GM21717 (cell line): ENCODE measurements at regions not wholly inside any gene's neighbourhood (a gene's known extent, or its start where the extent isn't known, plus 50 kb on each side); places are given as distances from the start of the nearest gene placed in this dataset.
"Not testable (repeated sequence)": the region's sequence is repeated elsewhere in the genome, so short reads cannot be mapped to it uniquely, and the experiment has no call there.

ENCODE experiments used
- ATAC-seq: cut with Tn5 transposase; IDR thresholded peaks from one replicate; pipeline ENCODE4 v1.9.1; 2021; ENCODE audit warnings: mild to moderate bottlenecking, moderate library complexity; ENCODE audit not compliant: unreplicated experiment

GRCh38 chr3:174442302-174442682 lies 416.8 kb upstream of the NAALADL2 start:
- ATAC-seq: no peak

GRCh38 chr3:174444391-174444790 lies 414.7 kb upstream of the NAALADL2 start:
- ATAC-seq: no peak

GRCh38 chr3:174457758-174458157 lies 401.4 kb upstream of the NAALADL2 start:
- ATAC-seq: no peak

GRCh38 chr3:174460831-174461230 lies 398.3 kb upstream of the NAALADL2 start:
- no peak for ATAC-seq

GRCh38 chr3:174462916-174463315 lies 396.2 kb upstream of the NAALADL2 start:
- ATAC-seq: no peak

- ATAC-seq: no peak
Observed at GRCh38 chr3:174465177-174465576, 394.0 kb upstream of the NAALADL2 start.

- ATAC-seq: no peak
Observed at GRCh38 chr3:174466471-174467054, 392.6 kb upstream of the NAALADL2 start.

GRCh38 chr3:174477491-174477890 lies 381.6 kb upstream of the NAALADL2 start:
- no peak for ATAC-seq

GRCh38 chr3:174480767-174481166 lies 378.4 kb upstream of the NAALADL2 start:
- ATAC-seq: no peak

GRCh38 chr3:174482541-174482940 lies 376.6 kb upstream of the NAALADL2 start:
- ATAC-seq: no peak

GRCh38 chr3:174483254-174483653 lies 375.9 kb upstream of the NAALADL2 start:
- no peak for ATAC-seq

GRCh38 chr3:174483856-174484255 lies 375.3 kb upstream of the NAALADL2 start:
- ATAC-seq: not testable (repeated sequence)

GRCh38 chr3:174488527-174488926 lies 370.6 kb upstream of the NAALADL2 start:
- ATAC-seq: no peak

- no peak for ATAC-seq
Observed at GRCh38 chr3:174495311-174495710, 363.8 kb upstream of the NAALADL2 start.

- ATAC-seq: no peak
Observed at GRCh38 chr3:174495928-174496327, 363.2 kb upstream of the NAALADL2 start.

- ATAC-seq: no peak
Observed at GRCh38 chr3:174498638-174499037, 360.5 kb upstream of the NAALADL2 start.

- no peak for ATAC-seq
Observed at GRCh38 chr3:174505266-174505665, 353.9 kb upstream of the NAALADL2 start.

GRCh38 chr3:174524203-174524602 lies 334.9 kb upstream of the NAALADL2 start:
- ATAC-seq: no peak

- no peak for ATAC-seq
Observed at GRCh38 chr3:174529298-174529697, 329.8 kb upstream of the NAALADL2 start.

GRCh38 chr3:174531262-174531982 lies 327.7 kb upstream of the NAALADL2 start:
- no peak for ATAC-seq

GRCh38 chr3:174532216-174532615 lies 326.9 kb upstream of the NAALADL2 start:
- no peak for ATAC-seq

GRCh38 chr3:174532776-174533175 lies 326.4 kb upstream of the NAALADL2 start:
- no peak for ATAC-seq

- ATAC-seq: no peak
Observed at GRCh38 chr3:174533286-174533685, 325.8 kb upstream of the NAALADL2 start.
